ENCODE measurements at regions not wholly inside any gene's neighbourhood (a gene's known extent, or its start where the extent isn't known, plus 50 kb on each side); places are given as distances from the start of the nearest gene placed in this dataset.

DNA sequence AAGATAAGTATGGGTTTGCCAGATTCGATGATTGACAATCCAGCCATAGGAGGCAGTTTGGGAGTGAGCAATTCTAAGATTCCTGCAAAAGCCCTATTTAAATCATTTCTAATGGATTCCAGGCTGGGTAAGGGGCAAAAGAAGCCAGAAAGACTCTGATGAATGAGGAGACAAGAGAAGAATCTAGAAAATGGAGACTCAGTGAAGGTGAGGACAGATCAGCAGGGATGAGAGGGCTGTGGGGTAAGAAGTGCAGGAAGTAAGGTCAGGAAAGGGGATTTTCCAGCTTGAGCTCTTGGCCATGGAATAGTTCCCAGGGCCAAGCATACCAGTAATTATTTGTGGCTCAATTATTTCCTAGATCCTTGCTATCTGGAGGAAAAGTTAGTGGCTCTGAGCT, 87.3 kb downstream of the TMX1 start:
- TF ChIP-seq, protein P1, sequence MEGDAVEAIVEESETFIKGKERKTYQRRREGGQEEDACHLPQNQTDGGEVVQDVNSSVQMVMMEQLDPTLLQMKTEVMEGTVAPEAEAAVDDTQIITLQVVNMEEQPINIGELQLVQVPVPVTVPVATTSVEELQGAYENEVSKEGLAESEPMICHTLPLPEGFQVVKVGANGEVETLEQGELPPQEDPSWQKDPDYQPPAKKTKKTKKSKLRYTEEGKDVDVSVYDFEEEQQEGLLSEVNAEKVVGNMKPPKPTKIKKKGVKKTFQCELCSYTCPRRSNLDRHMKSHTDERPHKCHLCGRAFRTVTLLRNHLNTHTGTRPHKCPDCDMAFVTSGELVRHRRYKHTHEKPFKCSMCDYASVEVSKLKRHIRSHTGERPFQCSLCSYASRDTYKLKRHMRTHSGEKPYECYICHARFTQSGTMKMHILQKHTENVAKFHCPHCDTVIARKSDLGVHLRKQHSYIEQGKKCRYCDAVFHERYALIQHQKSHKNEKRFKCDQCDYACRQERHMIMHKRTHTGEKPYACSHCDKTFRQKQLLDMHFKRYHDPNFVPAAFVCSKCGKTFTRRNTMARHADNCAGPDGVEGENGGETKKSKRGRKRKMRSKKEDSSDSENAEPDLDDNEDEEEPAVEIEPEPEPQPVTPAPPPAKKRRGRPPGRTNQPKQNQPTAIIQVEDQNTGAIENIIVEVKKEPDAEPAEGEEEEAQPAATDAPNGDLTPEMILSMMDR (conservative IDR thresholded peaks at IDR 0.05), result no peak
- TF ChIP-seq EZH2 (IDR thresholded peaks at IDR 0.05; ENCODE audit: low read depth), result no peak

Data from PC-9 (cell line).